ENCODE measurements at regions not wholly inside any gene's neighbourhood (a gene's known extent, or its start where the extent isn't known, plus 50 kb on each side); places are given as distances from the start of the nearest gene placed in this dataset.

DNA sequence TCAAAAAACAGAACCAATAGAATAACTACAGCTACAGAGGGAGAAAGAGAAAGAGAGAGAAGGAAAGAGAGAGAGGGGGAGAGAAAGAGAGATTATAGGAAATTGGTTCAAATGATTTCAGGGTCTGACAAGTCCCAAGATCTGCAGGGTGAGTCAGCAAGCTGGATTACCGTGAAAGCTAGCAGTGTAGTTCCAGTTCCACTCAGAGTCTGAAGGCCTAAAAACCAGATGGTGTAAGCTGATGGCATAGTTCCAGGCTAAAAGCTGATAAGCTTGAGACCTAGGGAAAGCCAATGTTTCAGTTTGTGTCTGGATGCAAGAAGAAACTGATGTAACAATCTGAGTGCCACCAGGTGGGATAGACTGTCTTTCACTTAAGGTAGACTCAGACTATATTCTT is 397.7 kb downstream of the TRIB2 start:
- TF ChIP-seq, protein P1, sequence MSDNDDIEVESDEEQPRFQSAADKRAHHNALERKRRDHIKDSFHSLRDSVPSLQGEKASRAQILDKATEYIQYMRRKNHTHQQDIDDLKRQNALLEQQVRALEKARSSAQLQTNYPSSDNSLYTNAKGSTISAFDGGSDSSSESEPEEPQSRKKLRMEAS (IDR thresholded peaks at IDR 0.05), result no peak
- no peak for TF ChIP-seq RAD21 (IDR thresholded peaks at IDR 0.05; ENCODE audit: low read depth)
- TF ChIP-seq NFIC (IDR thresholded peaks at IDR 0.05), result no peak
- no peak for TF ChIP-seq TCF12 (IDR thresholded peaks at IDR 0.05; ENCODE audit: low read depth)
- no peak for TF ChIP-seq YY1 (IDR thresholded peaks at IDR 0.05; ENCODE audit: low read depth)
- no peak for TF ChIP-seq CREB1 (IDR thresholded peaks at IDR 0.05; ENCODE audit: low read depth)
- TF ChIP-seq, protein P2, sequence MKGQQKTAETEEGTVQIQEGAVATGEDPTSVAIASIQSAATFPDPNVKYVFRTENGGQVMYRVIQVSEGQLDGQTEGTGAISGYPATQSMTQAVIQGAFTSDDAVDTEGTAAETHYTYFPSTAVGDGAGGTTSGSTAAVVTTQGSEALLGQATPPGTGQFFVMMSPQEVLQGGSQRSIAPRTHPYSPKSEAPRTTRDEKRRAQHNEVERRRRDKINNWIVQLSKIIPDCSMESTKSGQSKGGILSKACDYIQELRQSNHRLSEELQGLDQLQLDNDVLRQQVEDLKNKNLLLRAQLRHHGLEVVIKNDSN (IDR thresholded peaks at IDR 0.05), result no peak
- TF ChIP-seq, protein P3, sequence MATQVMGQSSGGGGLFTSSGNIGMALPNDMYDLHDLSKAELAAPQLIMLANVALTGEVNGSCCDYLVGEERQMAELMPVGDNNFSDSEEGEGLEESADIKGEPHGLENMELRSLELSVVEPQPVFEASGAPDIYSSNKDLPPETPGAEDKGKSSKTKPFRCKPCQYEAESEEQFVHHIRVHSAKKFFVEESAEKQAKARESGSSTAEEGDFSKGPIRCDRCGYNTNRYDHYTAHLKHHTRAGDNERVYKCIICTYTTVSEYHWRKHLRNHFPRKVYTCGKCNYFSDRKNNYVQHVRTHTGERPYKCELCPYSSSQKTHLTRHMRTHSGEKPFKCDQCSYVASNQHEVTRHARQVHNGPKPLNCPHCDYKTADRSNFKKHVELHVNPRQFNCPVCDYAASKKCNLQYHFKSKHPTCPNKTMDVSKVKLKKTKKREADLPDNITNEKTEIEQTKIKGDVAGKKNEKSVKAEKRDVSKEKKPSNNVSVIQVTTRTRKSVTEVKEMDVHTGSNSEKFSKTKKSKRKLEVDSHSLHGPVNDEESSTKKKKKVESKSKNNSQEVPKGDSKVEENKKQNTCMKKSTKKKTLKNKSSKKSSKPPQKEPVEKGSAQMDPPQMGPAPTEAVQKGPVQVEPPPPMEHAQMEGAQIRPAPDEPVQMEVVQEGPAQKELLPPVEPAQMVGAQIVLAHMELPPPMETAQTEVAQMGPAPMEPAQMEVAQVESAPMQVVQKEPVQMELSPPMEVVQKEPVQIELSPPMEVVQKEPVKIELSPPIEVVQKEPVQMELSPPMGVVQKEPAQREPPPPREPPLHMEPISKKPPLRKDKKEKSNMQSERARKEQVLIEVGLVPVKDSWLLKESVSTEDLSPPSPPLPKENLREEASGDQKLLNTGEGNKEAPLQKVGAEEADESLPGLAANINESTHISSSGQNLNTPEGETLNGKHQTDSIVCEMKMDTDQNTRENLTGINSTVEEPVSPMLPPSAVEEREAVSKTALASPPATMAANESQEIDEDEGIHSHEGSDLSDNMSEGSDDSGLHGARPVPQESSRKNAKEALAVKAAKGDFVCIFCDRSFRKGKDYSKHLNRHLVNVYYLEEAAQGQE (IDR thresholded peaks at IDR 0.05; ENCODE audit: low read depth), result no peak
- no peak for TF ChIP-seq FOXM1 (IDR thresholded peaks at IDR 0.05; ENCODE audit: borderline replicate concordance, low read depth)
- no peak for TF ChIP-seq CEBPB (IDR thresholded peaks at IDR 0.05)
- no peak for TF ChIP-seq EP300 (IDR thresholded peaks at IDR 0.05; ENCODE audit: borderline replicate concordance)
- no peak for TF ChIP-seq TEAD4 (IDR thresholded peaks at IDR 0.05)
- no peak for TF ChIP-seq TAF1 (IDR thresholded peaks at IDR 0.05; ENCODE audit: low read depth)
- no peak for TF ChIP-seq ZBTB7A (IDR thresholded peaks at IDR 0.05; ENCODE audit: low read depth)
- TF ChIP-seq EGR1 (IDR thresholded peaks at IDR 0.05), result no peak

DNA sequence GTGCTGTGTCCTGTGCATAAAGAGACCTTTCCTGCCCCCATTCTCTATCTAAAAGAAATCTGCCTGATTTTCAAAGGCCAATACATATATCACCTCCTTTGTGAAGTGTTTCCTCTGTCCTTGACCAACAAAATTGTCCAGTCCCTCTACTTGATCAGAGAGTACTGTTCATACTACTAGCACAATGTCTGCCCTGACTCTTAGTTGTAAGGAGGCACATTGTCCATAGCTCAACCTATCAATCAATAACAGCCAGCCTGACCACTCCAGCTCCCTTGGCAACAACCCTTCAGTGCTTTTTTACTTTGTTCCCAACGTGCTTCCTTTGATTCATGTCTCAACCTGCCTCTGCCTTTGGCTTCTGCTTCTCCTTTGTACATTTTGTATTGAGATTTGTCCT is 398.9 kb downstream of the TRIB2 start:
- TF ChIP-seq EGR1 (IDR thresholded peaks at IDR 0.05), result no peak
- TF ChIP-seq, protein P3 (IDR thresholded peaks at IDR 0.05; ENCODE audit: low read depth), result no peak
- no peak for TF ChIP-seq EP300 (IDR thresholded peaks at IDR 0.05; ENCODE audit: borderline replicate concordance)
- no peak for TF ChIP-seq CREB1 (IDR thresholded peaks at IDR 0.05; ENCODE audit: low read depth)
- no peak for TF ChIP-seq RAD21 (IDR thresholded peaks at IDR 0.05; ENCODE audit: low read depth)
- no peak for TF ChIP-seq TCF12 (IDR thresholded peaks at IDR 0.05; ENCODE audit: low read depth)
- no peak for TF ChIP-seq YY1 (IDR thresholded peaks at IDR 0.05; ENCODE audit: low read depth)
- no peak for TF ChIP-seq CEBPB (IDR thresholded peaks at IDR 0.05)
- TF ChIP-seq TEAD4 (IDR thresholded peaks at IDR 0.05), result no peak
- TF ChIP-seq, protein P1 (IDR thresholded peaks at IDR 0.05), result no peak
- TF ChIP-seq, protein P2 (IDR thresholded peaks at IDR 0.05), result no peak
- no peak for TF ChIP-seq FOXM1 (IDR thresholded peaks at IDR 0.05; ENCODE audit: borderline replicate concordance, low read depth)
- no peak for TF ChIP-seq TAF1 (IDR thresholded peaks at IDR 0.05; ENCODE audit: low read depth)
- TF ChIP-seq NFIC (IDR thresholded peaks at IDR 0.05), result no peak
- TF ChIP-seq ZBTB7A (IDR thresholded peaks at IDR 0.05; ENCODE audit: low read depth), result no peak

DNA sequence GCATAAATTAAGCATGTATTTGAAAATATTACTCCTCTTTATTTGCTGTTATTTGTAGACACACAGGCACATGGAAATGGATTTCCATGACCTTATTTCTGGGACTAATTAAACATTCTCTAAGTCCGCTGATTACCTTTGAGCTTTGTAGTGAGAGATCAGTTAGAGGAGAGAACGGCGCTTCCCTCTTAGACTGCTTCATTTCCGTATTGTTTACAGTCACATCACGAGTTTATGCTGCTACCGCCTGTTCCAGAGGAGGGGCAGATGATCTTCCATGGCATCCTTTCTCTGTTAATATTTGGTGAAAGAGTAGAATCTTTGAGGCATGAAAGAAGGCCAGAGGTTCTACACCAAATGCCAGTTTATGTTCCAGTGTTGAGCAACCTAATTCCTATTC is 404.4 kb downstream of the TRIB2 start:
- TF ChIP-seq RAD21 (IDR thresholded peaks at IDR 0.05; ENCODE audit: low read depth), result no peak

DNA sequence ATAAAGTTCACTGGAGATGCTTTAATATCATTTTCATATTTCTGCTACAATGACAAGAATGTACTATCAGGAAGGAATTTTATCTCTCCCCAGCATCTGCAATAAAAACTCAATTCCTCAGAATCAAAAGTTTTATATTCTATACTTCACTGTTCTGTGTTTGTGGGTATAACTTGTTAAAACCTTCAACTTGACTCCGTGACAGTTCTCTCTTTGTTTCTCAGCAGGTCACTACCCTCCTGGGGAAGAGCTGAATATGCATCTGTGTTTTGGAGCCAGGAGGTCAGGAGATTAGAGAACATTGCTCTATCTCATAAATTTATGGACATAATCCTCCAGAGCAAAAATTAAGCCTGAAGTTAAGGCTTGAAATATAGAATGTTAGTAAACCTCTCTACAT is 411.4 kb downstream of the TRIB2 start:
- TF ChIP-seq, protein P2 (IDR thresholded peaks at IDR 0.05), result no peak
- TF ChIP-seq TCF12 (IDR thresholded peaks at IDR 0.05; ENCODE audit: low read depth) (no peak), NFIC (IDR thresholded peaks at IDR 0.05) (no peak), EGR1 (IDR thresholded peaks at IDR 0.05) (no peak), YY1 (IDR thresholded peaks at IDR 0.05; ENCODE audit: low read depth) (no peak)

DNA sequence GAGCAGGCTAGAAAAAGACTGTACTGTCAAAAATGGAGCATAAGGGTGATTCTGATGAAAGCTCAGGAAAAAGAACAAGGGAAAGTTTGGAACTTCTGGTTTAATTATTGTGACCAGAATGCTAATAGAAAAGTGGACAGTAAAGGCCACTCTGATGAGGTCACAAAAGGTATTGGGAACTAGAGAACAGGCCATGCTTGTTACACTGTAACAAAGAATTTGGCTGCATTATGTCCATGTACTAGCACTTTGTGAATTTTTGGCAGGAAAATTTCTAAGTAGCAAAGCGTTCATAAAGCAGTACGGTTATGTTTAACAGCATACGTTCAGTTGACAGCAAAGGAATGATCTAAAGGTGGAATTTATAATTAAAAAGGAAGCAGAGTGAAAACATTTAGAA is 418.6 kb downstream of the TRIB2 start:
- TF ChIP-seq, protein P3 (IDR thresholded peaks at IDR 0.05; ENCODE audit: low read depth), result no peak
- TF ChIP-seq TAF1 (IDR thresholded peaks at IDR 0.05; ENCODE audit: low read depth), result no peak

Measured in Ishikawa (cell line).